KMS-11 (cell line): ENCODE measurements at regions not wholly inside any gene's neighbourhood (a gene's known extent, or its start where the extent isn't known, plus 50 kb on each side); places are given as distances from the start of the nearest gene placed in this dataset.

ENCODE experiments used
- H2AFZ ChIP-seq: fragments of 200-600 bp; sonication (generic); 2 replicates; pipeline ENCODE4 v1.6.1; 2016; ENCODE audit warnings: antibody characterized with exemption, mixed run types, low read depth
- H3K27ac ChIP-seq: fragments of 200-600 bp; sonication (generic); 2 replicates; pipeline ENCODE4 v1.6.1; 2016; ENCODE audit warnings: mild to moderate bottlenecking, mixed run types
- H3K27me3 ChIP-seq: fragments of 200-600 bp; sonication (generic); 2 replicates; pipeline ENCODE4 v1.6.1; 2017; ENCODE audit warnings: mild to moderate bottlenecking, low read depth, mixed run types, moderate library complexity; ENCODE audit not compliant: insufficient read depth
- H3K36me3 ChIP-seq: fragments of 200-600 bp; sonication (generic); 2 replicates; pipeline ENCODE4 v1.6.1; 2017; ENCODE audit warnings: mild to moderate bottlenecking, mixed run types; ENCODE audit not compliant: insufficient read depth
- H3K4me1 ChIP-seq: fragments of 200-600 bp; sonication (generic); 2 replicates; pipeline ENCODE4 v1.6.1; 2016; ENCODE audit warnings: mild to moderate bottlenecking, low read depth, mixed run types; ENCODE audit not compliant: poor library complexity, severe bottlenecking
- H3K4me2 ChIP-seq: fragments of 200-600 bp; sonication (generic); 2 replicates; pipeline ENCODE4 v1.7.0; 2016; ENCODE audit warnings: mild to moderate bottlenecking, mixed run types
- H3K4me3 ChIP-seq: fragments of 200-600 bp; sonication (generic); IDR thresholded peaks from 2 replicates; pipeline ENCODE4 v1.6.1; 2017; ENCODE audit warnings: low read depth, low read length, mixed read lengths; ENCODE audit not compliant: insufficient read depth
- H3K79me2 ChIP-seq: fragments of 200-600 bp; sonication (generic); 2 replicates; pipeline ENCODE4 v1.6.1; 2016; ENCODE audit warnings: low read depth, mixed run types; ENCODE audit not compliant: insufficient read depth
- H3K9ac ChIP-seq: fragments of 200-600 bp; sonication (generic); 2 replicates; pipeline ENCODE4 v1.6.1; 2016; ENCODE audit warnings: mild to moderate bottlenecking, mixed run types
- H4K20me1 ChIP-seq: fragments of 200-600 bp; sonication (generic); 2 replicates; pipeline ENCODE4 v1.6.1; 2016; ENCODE audit warnings: mild to moderate bottlenecking, mixed run types; ENCODE audit not compliant: insufficient read depth
- CTCF ChIP-seq: fragments of 200-600 bp; sonication (generic); conservative IDR thresholded peaks from 2 replicates; pipeline ENCODE4 v1.6.1; 2017; ENCODE audit warnings: low read depth, mild to moderate bottlenecking, antibody characterized with exemption, low read length, moderate library complexity, mixed read lengths

- H3K4me1 ChIP-seq: no peaks in the 10 kb centered on the region
- TF ChIP-seq CTCF: no peak
- H3K9ac ChIP-seq: no peak overlapping the region
- no peaks in the 10 kb centered on the region for H3K36me3 ChIP-seq
- no peak overlapping the region for H3K4me2 ChIP-seq
- H3K79me2 ChIP-seq: no peaks in the 10 kb centered on the region
- no peak overlapping the region for H3K4me3 ChIP-seq
- H2AFZ ChIP-seq: no peak overlapping the region
- no peak overlapping the region for H3K27ac ChIP-seq
- H3K27me3 ChIP-seq: no peaks in the 10 kb centered on the region
- H4K20me1 ChIP-seq: no peaks in the 10 kb centered on the region
Measured at GRCh38 chr11:11020747-11021149, 162.9 kb upstream of the ZBED5 start.

GRCh38 chr11:11020219-11020726, 162.4 kb upstream of the ZBED5 start:
- Histone ChIP-seq H3K9ac (no peak overlapping the region), H3K79me2 (no peaks in the 10 kb centered on the region), H3K4me1 (no peaks in the 10 kb centered on the region), H3K36me3 (no peaks in the 10 kb centered on the region), H3K4me2 (no peak overlapping the region), H4K20me1 (no peaks in the 10 kb centered on the region), H3K27me3 (no peaks in the 10 kb centered on the region), H2AFZ (no peak overlapping the region), H3K4me3 (no peak overlapping the region), H3K27ac (no peak overlapping the region)
- no peak for TF ChIP-seq CTCF

GRCh38 chr11:11016943-11017342, 159.1 kb upstream of the ZBED5 start:
- Histone ChIP-seq H2AFZ (no peak overlapping the region), H4K20me1 (no peaks in the 10 kb centered on the region), H3K27ac (no peak overlapping the region), H3K79me2 (no peaks in the 10 kb centered on the region), H3K4me1 (no peaks in the 10 kb centered on the region), H3K4me3 (no peak overlapping the region), H3K4me2 (no peak overlapping the region), H3K27me3 (no peaks in the 10 kb centered on the region), H3K36me3 (no peaks in the 10 kb centered on the region), H3K9ac (no peak overlapping the region)
- no peak for TF ChIP-seq CTCF

- Histone ChIP-seq H3K27me3 (no peaks in the 10 kb centered on the region), H3K4me3 (no peak overlapping the region), H3K79me2 (no peaks in the 10 kb centered on the region), H4K20me1 (no peaks in the 10 kb centered on the region), H3K9ac (no peak overlapping the region), H2AFZ (no peak overlapping the region), H3K4me2 (no peak overlapping the region), H3K36me3 (no peaks in the 10 kb centered on the region), H3K27ac (no peak overlapping the region), H3K4me1 (no peaks in the 10 kb centered on the region)
- no peak for TF ChIP-seq CTCF
Measured at GRCh38 chr11:11016068-11016467, 158.2 kb upstream of the ZBED5 start.
